ENCODE measurements at regions not wholly inside any gene's neighbourhood (a gene's known extent, or its start where the extent isn't known, plus 50 kb on each side); places are given as distances from the start of the nearest gene placed in this dataset.

DNA sequence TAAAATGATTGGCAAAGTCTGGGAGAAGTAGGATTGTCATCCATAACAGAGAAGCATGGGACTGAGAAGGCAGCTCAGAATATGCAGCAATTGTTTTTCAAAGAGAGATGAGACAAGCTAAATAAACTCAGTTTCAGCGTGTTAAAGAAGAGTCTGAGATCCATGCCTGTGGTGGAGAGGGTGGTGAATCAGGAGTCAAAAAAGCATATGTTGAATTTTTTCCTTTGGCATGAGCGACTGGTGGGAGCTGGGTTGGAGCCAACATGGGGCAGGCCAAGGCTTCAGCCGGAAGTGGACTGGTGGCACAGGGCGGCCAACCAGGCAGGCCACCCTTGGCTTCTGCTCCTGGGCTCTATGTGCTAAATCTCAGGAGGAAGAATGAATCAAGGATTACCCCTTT, 102.0 kb downstream of the SST start:
- TF ChIP-seq, protein P1, sequence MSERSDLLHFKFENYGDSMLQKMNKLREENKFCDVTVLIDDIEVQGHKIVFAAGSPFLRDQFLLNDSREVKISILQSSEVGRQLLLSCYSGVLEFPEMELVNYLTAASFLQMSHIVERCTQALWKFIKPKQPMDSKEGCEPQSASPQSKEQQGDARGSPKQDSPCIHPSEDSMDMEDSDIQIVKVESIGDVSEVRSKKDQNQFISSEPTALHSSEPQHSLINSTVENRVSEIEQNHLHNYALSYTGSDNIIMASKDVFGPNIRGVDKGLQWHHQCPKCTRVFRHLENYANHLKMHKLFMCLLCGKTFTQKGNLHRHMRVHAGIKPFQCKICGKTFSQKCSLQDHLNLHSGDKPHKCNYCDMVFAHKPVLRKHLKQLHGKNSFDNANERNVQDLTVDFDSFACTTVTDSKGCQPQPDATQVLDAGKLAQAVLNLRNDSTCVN (tag by site-specific recombination; optimal IDR thresholded peaks at IDR 0.05): no peak
- TF ChIP-seq ZFP41 (tag by site-specific recombination; IDR thresholded peaks at IDR 0.05; ENCODE audit: borderline replicate concordance) (no peak), ZNF843 (tag by site-specific recombination; IDR thresholded peaks at IDR 0.05) (no peak), MZF1 (tag by site-specific recombination; IDR thresholded peaks at IDR 0.05; ENCODE audit: borderline replicate concordance) (no peak), ZFP3 (tag by site-specific recombination; IDR thresholded peaks at IDR 0.05; ENCODE audit: low read depth) (no peak), ZNF311 (tag by site-specific recombination; IDR thresholded peaks at IDR 0.05; ENCODE audit: borderline replicate concordance) (no peak), ZBTB20 (tag by site-specific recombination; IDR thresholded peaks at IDR 0.05) (no peak), ZNF777 (tag by site-specific recombination; IDR thresholded peaks at IDR 0.05; ENCODE audit: borderline replicate concordance) (no peak), ZNF561 (tag by site-specific recombination; IDR thresholded peaks at IDR 0.05; ENCODE audit: borderline replicate concordance) (no peak), RBAK (tag by site-specific recombination; IDR thresholded peaks at IDR 0.05) (no peak), ZNF558 (tag by site-specific recombination; IDR thresholded peaks at IDR 0.05) (no peak), ZNF626 (tag by site-specific recombination; IDR thresholded peaks at IDR 0.05) (no peak), SP7 (tag by site-specific recombination; IDR thresholded peaks at IDR 0.05) (no peak), SETDB1 (IDR thresholded peaks at IDR 0.05; ENCODE audit: insufficient read length, low read length) (no peak), ZNF560 (tag by site-specific recombination; IDR thresholded peaks at IDR 0.05; ENCODE audit: borderline replicate concordance) (no peak), ZNF23 (tag by site-specific recombination; IDR thresholded peaks at IDR 0.05; ENCODE audit: borderline replicate concordance) (no peak), GFI1B (tag by site-specific recombination; IDR thresholded peaks at IDR 0.05) (no peak)
- TF ChIP-seq, protein P2, sequence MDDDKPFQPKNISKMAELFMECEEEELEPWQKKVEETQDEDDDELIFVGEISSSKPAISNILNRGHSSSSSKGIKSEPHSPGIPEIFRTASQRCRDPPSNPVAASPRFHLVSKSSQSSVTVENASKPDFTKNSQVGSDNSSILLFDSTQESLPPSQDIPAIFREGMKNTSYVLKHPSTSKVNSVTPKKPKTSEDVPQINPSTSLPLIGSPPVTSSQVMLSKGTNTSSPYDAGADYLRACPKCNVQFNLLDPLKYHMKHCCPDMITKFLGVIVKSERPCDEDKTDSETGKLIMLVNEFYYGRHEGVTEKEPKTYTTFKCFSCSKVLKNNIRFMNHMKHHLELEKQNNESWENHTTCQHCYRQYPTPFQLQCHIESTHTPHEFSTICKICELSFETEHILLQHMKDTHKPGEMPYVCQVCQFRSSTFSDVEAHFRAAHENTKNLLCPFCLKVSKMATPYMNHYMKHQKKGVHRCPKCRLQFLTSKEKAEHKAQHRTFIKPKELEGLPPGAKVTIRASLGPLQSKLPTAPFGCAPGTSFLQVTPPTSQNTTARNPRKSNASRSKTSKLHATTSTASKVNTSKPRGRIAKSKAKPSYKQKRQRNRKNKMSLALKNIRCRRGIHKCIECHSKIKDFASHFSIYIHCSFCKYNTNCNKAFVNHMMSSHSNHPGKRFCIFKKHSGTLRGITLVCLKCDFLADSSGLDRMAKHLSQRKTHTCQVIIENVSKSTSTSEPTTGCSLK (tag by site-specific recombination; IDR thresholded peaks at IDR 0.05): no peak
- TF ChIP-seq, protein P3, sequence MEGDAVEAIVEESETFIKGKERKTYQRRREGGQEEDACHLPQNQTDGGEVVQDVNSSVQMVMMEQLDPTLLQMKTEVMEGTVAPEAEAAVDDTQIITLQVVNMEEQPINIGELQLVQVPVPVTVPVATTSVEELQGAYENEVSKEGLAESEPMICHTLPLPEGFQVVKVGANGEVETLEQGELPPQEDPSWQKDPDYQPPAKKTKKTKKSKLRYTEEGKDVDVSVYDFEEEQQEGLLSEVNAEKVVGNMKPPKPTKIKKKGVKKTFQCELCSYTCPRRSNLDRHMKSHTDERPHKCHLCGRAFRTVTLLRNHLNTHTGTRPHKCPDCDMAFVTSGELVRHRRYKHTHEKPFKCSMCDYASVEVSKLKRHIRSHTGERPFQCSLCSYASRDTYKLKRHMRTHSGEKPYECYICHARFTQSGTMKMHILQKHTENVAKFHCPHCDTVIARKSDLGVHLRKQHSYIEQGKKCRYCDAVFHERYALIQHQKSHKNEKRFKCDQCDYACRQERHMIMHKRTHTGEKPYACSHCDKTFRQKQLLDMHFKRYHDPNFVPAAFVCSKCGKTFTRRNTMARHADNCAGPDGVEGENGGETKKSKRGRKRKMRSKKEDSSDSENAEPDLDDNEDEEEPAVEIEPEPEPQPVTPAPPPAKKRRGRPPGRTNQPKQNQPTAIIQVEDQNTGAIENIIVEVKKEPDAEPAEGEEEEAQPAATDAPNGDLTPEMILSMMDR (tag by site-specific recombination; IDR thresholded peaks at IDR 0.05): no peak
- H3K4me3 ChIP-seq (ENCODE audit: low read depth, low read length): no peak overlapping the region
- no peak overlapping the region for H3K27ac ChIP-seq (ENCODE audit: extremely low read depth, low read depth, low read length)
- no peaks in the 10 kb centered on the region for H3K4me1 ChIP-seq (ENCODE audit: control insufficient read depth, insufficient read depth, low read length)
- ChIA-PET POLR2A (interaction anchor here (0.5 kb wide), 1 partner anchor 114 kb away, joined by 4 read pairs; no protein-coding TSS in a partner anchor), CTCF (no interaction called here)
- no peaks in the 10 kb centered on the region for H3K36me3 ChIP-seq (ENCODE audit: control insufficient read depth in 2 of 2, insufficient read depth in 1 of 2, low read length in 2 of 2)
- H3K9me3 ChIP-seq (ENCODE audit: control insufficient read depth, insufficient read depth, low read depth, low read length): no peaks in the 10 kb centered on the region

DNA sequence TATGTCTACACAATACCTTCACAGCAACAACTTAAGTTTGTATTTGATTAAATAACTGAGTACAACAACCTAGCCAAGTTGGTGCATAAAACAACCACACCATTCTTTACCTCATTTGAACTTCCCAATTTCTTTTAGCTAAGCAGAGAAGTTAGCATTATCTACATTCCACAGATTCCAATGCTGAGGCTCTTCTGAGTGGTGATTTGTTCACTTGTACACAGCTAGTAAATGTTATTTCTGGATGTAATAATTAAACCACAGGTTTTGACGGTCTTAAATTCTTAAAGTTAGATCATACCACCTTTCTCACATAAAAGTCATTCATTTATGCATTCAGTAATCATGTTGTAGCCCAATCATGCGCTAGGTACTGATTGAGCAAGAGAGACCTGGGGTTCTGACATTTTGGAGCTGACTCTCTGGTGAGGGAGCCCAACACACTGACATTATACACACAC, 102.5 kb downstream of the SST start:
- Histone ChIP-seq H3K36me3 (ENCODE audit: control insufficient read depth in 2 of 2, insufficient read depth in 1 of 2, low read length in 2 of 2) (no peaks in the 10 kb centered on the region), H3K27ac (ENCODE audit: extremely low read depth, low read depth, low read length) (no peak overlapping the region), H3K4me3 (ENCODE audit: low read depth, low read length) (no peak overlapping the region), H3K9me3 (ENCODE audit: control insufficient read depth, insufficient read depth, low read depth, low read length) (no peaks in the 10 kb centered on the region), H3K4me1 (ENCODE audit: control insufficient read depth, insufficient read depth, low read length) (no peaks in the 10 kb centered on the region)
- CTCF ChIA-PET: no interaction called here
- TF ChIP-seq ZNF521 (tag by site-specific recombination; IDR thresholded peaks at IDR 0.05) (no peak), WT1 (tag by site-specific recombination; IDR thresholded peaks at IDR 0.05) (no peak), ZNF600 (tag by site-specific recombination; IDR thresholded peaks at IDR 0.05) (no peak), ZNF623 (tag by site-specific recombination; IDR thresholded peaks at IDR 0.05) (no peak), KLF7 (tag by site-specific recombination; IDR thresholded peaks at IDR 0.05; ENCODE audit: borderline replicate concordance) (no peak), ZNF596 (tag by site-specific recombination; IDR thresholded peaks at IDR 0.05) (no peak)
- POLR2A ChIA-PET: interaction anchor here (0.5 kb wide), 2 partner anchors 45 to 115 kb away, joined by 3 to 4 read pairs; no protein-coding TSS in a partner anchor

Measured in HEK293 (cell line).